ENCODE measurements at regions not wholly inside any gene's neighbourhood (a gene's known extent, or its start where the extent isn't known, plus 50 kb on each side); places are given as distances from the start of the nearest gene placed in this dataset.
"Not testable (repeated sequence)": the region's sequence is repeated elsewhere in the genome, so short reads cannot be mapped to it uniquely, and the experiment has no call there.

DNA sequence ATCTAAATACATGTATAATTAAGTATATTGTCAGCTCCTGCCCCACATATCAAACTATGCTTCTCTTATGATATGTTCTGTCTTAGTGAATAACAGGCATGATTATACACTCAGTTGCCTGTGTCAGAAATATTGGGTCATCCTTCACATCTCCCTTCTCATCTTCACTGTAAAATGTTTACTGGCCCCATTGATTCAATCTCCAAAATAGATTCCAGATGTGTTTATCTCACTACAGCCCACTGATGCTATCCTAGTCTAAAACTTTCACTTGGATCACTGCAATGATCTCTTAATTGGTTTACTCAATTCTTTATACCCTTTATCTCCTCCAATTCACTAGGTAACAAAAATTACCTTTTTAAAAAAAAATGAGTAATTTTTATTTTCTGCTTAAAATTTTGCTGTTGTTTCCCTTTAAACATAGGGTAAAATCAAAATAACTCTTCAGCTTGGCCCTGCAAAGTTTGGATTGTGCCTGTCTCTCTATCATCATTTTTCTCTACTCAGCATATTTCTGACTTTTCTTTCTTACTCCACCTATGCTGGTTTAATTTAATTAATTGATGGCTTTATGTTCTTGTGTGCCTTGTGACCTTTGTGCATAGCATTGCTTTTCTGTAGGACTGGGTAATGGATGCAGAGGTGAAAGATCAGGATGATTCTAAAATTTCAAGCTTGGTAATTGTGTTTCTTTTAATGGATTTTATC lies 233.9 kb upstream of the FOXP2 start:
- DNase-seq (ENCODE audit: low read depth) = no peak

DNA sequence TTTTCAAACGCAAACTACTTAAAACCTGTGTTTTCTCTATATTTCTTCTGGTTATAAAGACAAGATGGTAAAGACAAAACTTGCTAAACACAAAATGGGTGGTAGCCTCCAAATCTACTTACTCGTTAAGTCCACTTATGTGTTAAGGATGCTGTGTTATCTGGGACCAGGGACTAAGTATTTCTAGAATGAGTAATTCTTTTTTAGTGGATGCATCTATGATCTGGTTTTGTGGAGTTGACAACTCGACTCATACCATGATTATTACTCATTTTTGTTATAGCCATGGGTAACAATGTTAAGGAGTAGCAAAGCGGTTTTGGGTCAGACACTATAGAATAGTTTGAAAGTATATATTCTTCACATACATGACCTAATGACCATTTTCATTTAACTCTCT lies 239.5 kb upstream of the FOXP2 start:
- peak; percentile 17 for DNase-seq (ENCODE audit: low read depth)

DNA sequence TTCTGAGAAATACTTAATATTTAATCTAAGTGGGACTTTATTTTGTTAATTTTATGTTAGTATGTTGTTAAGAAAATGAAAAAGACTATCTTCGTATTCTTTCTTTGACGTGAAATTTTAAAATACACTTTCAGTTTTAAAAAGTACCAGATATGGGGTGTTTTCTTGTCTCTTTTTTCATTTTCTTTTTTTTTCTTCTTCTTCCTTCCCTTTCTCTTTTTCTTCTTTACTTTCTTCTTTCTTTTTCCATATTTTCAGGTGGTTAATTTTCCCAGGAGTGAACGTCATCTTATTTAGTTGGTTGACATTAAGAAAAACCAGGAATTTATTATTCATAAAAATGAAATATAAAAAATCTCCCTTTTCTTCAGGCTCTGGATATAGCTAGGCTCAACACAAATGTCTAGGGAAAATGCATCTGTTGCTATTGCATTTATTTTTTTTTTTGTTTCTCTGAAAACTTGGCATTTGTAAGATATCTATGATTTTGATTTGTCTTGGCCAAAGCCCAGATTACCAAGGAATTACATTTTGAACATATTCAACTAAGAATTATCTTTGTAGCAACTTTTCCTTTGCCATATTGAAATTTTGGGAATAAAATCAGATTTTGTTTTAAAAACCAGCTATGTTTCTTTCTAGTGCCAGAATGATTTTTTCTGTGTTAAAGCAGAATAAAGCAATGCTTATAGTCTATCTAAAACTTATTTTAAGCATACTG lies 241.3 kb upstream of the FOXP2 start:
- DNase-seq (ENCODE audit: low read depth) = no peak

DNA sequence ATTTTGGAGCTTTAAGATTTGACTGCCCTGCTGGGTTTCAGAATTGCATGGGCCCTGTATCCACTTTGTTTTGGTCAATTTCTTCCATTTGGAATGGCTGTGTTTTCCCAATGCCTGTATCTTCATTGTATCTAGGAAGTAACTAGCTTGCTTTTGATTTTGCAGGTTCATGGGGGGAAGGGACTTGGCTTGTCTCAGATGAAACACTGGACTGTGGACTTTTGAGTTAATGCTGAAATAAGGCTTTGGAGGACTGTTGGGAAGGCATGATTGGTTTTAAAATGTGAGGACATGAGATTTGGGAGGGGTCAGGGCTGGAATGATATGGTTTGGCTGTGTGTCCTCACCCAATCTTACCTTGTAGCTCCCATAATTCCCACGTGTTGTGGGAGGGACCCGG lies 245.2 kb upstream of the FOXP2 start:
- DNase-seq (ENCODE audit: low read depth) = not testable (repeated sequence)

DNA sequence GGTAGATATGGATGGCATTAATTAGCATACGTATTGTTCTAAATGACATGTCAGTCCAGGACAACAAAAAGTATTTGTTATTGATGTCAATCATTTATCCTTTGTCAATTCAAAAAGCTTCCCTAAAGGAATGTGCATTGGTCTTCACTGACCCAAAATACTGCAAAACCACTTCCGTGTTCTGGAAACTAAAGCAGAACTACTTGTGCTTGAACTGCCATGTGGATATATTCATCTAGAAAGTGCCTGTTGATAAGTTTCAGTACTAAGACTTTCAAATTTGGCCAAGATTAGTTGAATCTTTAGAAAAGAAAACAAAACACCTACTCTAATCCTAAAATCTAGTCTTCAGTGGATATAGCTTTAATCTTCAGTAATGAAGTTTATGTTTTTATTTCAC lies 242.1 kb upstream of the PPP1R3A start:
- DNase-seq (ENCODE audit: low read depth) = no peak

DNA sequence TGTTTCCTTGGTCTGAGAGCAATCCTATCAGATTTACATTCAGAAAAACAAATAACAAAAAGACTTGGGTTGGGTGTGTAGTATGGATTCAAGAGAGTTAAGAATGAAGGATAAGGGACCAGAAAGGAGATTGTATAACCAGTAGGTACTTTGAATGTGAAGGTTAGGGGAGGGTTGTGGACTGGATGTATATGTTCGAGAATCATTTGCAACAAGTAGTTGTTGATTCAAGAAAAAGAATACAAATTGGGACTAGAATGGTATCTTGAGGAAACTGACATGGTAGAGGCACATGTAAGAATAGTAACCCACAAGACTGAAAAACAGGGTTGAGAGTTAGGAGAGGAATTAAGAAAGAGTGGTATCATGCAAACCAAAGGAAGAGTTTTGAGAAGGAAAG lies 240.0 kb upstream of the PPP1R3A start:
- no peak for DNase-seq (ENCODE audit: low read depth)

DNA sequence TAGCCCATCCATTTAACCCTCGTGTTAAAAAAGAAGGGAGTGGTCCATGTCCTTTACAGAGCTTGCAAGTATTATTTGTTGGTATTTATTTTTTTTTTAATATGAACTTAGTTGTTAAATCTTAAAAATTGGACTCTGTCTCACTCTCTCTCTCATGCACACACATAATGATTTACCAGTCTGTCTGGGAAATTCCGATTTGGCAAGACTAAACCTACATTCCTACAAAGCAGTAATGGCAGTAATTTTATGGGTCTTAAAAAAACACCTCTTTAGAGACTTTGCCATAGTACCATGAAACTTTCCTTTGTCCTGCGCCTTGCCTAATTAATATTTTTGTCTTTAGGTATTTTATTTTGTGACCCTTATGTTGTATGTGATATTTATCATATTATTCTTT lies 239.5 kb upstream of the PPP1R3A start:
- DNase-seq (ENCODE audit: low read depth) = no peak

DNA sequence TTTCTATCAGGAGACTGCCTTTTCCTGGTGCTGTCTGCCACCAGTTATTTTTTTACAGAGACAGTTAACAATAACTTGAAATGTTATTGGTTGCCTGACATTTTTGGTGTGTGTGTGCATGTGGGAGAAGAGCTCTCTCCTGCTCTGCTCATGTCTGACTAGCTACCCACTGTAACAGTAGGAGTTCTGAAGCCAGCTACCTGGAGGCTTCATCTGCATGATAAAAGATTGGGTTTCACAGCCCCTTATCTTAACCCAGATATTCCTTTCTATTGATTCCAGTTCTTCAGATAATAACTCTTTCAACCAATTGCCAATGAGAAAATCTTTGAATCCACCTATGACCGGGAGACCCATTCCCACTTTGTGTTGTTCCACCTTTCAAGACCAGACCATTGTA lies 237.4 kb upstream of the PPP1R3A start:
- DNase-seq (ENCODE audit: low read depth) = no peak

DNA sequence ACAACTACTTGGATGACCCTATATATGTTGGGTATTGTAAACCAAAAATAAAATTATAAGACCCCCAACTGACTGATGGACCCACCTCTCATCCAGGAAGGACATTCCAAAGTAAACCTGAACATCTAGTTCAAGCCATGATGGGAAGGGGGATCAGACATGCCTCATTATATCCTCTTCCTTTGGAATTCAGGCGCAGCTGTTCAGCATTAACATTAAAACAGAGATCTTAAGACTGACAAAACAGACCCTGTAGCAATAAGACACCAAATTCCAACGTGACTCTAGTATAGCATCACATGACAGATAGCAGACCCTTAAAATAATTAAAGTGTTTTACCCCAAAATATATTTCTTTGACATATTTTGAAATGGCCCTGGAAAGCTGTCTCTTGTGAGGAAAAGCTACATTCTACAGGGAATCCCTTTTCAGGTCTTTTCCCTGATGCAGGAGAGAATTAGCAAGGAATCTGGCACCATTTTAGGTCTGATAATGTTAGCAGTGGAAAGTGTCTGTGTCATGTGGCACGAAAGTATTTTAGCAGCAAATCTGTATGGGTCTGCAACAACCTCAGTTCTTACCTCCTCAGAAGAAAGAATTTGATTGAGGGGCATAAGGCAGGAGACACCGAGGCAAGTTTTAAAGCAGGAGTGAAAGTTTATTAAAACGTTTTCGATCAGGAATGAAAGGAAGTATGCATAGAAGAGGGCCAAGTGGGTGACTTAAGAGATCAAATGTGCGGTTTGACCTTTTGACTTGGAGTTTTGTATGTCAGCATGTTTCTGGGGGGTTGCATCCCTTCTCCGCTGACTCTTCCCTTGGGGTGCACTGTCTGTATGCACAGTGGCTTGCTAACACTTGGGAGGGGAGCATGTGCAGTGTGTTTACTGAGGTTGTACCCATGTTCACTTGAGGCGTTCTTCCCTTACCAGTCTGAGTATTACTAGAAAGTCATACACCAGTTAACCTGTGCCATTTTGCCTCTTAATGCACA lies 236.6 kb upstream of the PPP1R3A start:
- no peak for DNase-seq (ENCODE audit: low read depth)

DNA sequence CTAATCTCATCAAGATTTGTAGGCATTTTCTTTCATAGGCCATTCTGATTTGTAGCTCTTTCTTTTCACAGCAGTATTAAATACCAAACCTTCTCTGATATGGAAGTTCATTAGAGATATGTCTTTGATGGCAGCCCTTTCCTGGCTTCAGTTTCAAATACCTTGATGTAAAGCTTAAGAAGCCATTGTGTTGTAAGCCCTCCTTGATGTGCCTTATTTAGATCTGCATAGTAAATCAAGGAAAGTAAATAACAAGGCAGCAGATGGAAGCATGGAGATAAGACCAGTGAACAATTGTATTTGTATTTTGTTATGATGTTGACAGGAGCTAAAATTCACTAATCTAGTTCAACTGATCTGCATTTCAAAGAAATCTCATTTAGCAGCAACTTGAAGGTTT lies 234.9 kb upstream of the PPP1R3A start:
- no peak for DNase-seq (ENCODE audit: low read depth)

DNA sequence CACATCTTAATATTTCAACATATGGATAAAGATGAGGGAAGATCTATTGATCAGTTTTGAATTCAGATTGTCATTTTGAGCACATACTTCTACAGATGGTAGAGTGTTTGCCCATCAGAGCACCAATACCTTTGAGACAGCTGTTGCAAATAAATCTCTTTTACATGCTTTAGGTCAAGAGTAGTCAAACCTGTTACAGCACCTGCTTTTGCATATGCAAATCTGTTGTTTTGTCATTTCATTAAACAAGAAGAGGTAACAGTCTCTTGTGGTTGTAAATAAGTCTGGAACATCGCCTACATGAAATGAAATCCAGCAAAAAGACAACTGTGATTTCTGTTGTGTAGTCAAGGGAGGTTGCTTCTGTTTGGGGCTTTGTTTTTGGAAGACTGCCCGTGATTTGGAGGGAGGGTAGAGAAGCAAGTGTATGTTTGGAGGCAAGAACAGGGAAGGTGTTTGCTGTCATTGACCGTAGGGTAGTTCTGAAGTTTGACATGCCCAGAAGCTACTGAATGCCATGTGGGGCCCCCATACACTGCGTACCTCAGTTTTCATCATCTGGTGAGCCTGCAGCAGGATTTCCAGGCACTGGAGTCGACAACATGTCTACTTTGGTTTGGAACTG lies 233.6 kb upstream of the PPP1R3A start:
- no peak for DNase-seq (ENCODE audit: low read depth)

DNA sequence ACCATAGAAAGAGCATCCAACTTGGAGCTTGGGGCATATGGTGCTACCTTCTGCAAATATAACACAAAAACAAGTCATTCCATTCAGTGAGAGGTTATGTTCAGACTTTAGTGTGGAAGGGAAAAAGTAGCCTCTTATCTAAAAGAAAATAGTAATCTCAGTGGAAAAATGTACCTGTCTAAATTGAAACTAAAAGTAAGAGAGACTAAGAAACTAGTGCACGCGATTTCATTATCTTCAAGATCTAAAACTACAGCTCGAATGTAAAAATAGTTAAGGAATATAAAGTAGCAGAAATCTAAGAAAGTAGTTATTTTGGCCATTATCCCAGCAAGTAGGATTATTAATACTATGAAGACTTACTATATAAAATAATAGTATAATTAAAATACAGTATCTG lies 233.0 kb upstream of the PPP1R3A start:
- no peak for DNase-seq (ENCODE audit: low read depth)

DNA sequence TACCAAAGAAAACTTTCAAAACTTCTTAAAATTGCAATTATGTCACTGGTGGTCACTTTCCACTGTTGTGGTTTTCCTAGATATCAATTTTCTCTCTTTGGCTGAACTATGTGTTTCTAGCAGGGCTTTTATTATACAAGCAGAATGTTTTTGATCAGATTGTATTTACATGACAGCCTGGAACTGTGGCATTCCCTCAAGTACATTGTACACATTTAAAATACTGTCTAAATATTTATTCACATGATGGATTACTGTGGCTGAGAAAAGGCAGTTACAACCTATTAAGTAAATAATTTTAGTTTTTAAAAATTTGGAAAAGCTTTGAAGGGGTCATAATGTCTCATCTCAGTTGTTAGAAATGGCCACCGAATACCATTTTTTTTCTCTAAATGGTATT lies 231.9 kb upstream of the PPP1R3A start:
- DNase-seq (ENCODE audit: low read depth) = no peak

DNA sequence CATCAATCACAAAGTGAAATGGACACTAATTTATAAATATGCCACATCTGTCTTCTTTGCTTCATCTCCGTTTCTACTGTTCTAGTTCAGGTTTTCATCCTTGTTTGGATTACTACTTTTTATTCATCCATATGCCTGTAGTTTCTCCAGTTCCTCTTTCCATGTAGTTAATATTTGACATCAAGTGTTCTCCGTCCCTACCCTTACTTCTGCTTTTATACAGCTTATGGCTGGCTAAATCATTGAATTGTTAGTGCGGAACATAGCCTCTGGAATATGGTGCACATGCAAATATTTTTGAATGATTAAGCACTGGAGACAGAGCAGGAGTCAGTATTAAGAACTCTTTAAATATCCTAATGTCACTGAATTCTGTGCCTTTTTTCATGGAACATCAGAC lies 230.0 kb upstream of the PPP1R3A start:
- no peak for DNase-seq (ENCODE audit: low read depth)

DNA sequence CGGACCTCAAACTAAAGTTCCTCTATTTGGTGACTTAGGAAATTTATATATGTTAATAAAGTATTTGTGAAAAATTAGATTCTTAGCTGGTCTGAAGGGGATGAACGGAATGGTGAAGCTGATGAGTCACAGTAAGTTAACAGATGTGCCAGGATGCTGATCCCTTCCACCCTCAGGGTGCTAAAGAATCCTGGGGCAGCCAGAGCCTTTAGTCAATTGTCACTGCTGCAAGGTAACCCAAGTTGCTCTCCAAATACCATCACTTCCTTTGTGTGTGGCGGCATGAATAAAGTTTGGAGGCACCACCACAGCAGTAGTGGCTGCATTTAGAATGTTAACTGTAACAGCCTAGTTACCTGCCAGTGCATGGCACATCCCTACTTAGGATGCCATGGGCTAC lies 222.6 kb upstream of the PPP1R3A start:
- peak; percentile 28 for DNase-seq (ENCODE audit: low read depth)

DNA sequence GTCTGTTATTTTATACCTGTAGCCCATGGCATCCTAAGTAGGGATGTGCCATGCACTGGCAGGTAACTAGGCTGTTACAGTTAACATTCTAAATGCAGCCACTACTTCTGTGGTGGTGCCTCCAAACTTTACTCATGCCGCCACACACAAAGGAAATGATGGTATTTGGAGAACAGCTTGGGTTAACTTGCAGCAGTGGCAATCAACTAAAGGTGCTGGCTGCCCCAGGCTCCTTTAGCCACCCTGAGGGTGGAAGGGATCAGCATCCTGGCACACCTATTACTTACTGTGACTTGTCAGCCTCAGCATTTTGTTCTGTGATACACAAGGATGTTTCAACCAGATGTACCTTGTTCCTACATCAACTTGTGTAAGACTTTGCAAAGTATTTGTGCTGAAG lies 221.8 kb upstream of the PPP1R3A start:
- no peak for DNase-seq (ENCODE audit: low read depth)

DNA sequence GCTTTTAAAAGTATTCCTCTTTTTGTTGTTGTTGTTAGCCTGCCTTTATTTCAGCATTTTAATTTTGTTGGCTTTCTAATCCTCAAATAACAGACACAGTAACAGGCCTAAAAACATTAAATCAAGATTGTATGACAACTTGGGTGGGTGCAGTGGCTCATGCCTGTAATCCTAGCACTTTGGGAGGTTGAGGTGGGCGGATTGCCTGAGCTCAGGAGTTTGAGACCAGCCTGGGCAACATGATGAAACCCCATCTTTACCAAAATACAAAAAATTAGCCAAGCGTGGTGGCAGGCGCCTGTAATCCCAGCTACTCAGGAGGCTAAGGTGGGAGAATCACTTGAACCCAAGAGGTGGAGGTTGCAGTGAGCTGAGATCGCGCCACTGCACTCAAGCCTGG lies 220.9 kb upstream of the PPP1R3A start:
- not testable (repeated sequence) for DNase-seq (ENCODE audit: low read depth)

DNA sequence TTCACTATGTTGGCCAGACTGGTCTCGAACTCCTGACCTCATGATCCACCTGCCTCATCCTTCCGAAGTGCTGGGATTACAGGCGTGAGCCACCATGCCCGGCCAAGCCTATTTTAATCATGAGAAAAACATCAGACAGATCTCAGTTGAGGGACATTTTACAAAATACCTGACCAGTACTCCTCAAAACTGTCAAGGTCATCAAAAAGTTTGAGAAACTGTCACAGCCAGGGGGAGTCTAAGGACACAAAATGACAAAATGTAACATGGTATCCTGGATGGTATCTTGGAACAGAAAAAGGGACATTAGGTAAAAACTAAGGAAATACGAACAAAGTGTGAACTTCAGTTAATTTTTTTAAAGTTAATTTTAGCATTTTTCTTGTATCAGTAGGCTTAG lies 219.8 kb upstream of the PPP1R3A start:
- DNase-seq (ENCODE audit: low read depth) = no peak

DNA sequence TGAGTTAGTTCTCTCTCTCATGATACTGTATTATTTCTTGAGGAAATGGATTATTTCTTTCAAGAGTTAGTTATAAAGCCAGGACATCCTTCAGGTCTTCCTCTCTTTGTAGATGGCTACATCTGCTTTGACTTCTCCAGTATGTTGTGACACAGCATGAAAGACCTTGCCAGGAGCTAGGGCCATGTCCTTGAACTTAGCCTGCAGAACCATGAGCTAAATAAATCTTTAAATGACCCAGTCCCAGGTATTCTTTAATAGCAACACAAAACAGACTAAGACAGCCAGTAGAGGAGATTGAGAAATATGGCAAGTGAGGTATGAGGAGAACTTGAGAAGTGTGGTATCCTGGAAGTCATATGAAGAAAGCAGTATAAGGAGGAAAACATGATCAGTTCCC lies 214.9 kb upstream of the PPP1R3A start:
- DNase-seq (ENCODE audit: low read depth) = no peak

DNA sequence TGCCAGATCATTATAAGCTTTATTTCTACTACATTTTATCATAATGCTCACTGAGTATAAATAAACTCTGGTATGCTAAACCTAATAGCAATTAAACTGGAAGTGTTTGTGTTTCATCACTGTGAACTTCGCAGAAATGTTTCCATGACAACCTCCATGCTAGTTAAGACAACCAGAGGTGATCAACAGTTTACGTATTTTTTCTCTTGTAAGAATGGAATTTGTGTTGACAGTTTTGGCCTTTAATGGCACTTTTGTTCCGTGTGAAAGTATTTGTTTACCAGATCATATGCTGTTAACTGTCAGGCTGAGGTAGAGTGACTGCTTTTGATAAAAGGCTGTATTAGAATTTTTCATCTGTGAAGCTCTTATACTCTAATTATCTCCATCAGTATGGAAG lies 212.1 kb upstream of the PPP1R3A start:
- no peak for DNase-seq (ENCODE audit: low read depth)

DNA sequence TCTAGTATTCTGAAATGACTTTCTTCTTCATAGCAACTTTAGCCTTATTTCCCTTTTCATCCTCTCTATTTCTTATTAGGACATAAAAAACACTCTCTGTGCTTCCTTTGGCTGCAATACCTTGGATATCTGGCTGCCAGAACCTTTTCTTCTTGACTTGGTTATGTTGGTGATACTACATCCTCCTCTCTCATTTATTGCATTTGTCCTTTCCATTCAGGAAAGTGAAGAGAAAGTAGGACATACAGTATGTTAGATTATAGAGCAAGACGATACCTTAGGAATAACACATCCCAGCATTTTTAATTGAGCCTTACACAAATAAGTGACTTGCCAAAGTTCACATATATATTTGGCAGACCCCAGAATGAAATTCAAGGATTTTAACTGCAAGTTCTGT lies 210.1 kb upstream of the PPP1R3A start:
- DNase-seq (ENCODE audit: low read depth) = no peak

DNA sequence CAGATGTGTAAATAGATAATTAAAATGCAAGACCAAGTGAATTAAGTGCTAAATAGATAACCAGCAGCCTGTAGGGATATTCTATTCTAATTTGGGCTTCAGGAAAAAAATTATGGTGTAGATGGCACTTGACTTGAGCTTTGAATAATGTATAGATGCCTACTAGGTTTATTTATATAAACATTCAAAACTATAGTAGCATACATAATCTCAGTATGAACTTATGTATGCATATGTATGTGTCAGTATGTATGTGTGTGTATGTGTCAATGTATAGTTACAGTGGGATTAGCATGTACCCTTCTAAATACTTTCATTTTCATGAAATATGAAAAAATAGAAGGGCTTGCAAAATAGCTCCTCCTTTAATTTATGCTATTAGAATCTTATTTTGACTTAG lies 207.3 kb upstream of the PPP1R3A start:
- DNase-seq (ENCODE audit: low read depth) = no peak

Measured in Daoy (cell line).